ENCODE measurements at regions not wholly inside any gene's neighbourhood (a gene's known extent, or its start where the extent isn't known, plus 50 kb on each side); places are given as distances from the start of the nearest gene placed in this dataset.

- no peak for DNase-seq (ENCODE audit: low spot score)
These were observed 55.5 kb upstream of the SLC5A12 start for GRCh38 chr11:26777372-26777808.

GRCh38 chr11:26778000-26778757, 56.3 kb upstream of the SLC5A12 start:
- DNase-seq (ENCODE audit: low spot score) = no peak

- no peak for DNase-seq (ENCODE audit: low spot score)
These were observed 57.4 kb upstream of the SLC5A12 start for GRCh38 chr11:26779074-26779865.

GRCh38 chr11:26780376-26781085, 58.7 kb upstream of the SLC5A12 start:
- no peak for DNase-seq (ENCODE audit: low spot score)

- DNase-seq (ENCODE audit: low spot score) = no peak
These were observed 60.5 kb upstream of the SLC5A12 start for GRCh38 chr11:26782220-26782965.

GRCh38 chr11:26783997-26784396, 62.1 kb upstream of the SLC5A12 start:
- no peak for DNase-seq (ENCODE audit: low spot score)

DNA sequence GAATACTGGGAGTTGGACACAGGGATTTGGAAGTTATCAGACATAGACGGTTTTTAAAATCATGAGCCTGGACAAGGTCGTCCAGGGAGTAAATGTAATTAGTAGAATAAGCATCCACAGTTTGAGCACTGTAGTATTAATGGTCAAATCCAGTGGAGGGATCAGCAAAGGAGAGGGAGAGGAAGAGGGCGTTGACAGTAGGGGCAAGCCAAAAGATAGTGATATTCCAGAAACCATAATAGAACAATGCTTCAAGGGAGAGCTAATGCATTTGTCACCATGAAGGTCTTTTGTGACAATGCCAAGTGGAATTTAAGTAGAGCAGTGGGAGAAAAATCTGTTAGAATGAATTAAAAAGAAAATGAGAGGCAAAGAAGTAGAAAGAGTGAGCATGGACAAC, 68.9 kb upstream of the SLC5A12 start:
- DNase-seq (ENCODE audit: low spot score) = no peak

- DNase-seq (ENCODE audit: low spot score) = no peak
These were observed 71.1 kb upstream of the SLC5A12 start for GRCh38 chr11:26792941-26793340.

GRCh38 chr11:26793487-26793886, 71.6 kb upstream of the SLC5A12 start:
- DNase-seq (ENCODE audit: low spot score) = no peak

DNA sequence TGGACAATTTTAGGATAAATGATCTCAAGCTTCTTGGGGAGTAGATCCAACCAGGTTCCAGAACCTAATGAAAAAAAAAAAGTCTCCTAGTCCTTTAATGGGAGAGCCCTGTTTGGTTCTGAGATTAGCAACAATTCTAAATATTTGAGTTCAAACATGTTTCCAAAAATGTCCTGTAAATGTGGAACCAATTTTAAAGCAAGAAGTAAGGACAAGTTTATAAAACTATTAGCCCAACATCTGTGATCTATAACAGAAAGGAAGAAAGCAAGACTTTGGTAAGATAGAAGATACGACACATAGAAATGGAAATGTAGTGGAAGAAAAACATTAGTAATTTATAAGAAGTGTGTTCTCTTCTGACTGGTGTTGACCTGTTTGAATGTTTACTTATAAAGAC, 79.7 kb upstream of the SLC5A12 start:
- no peak for DNase-seq (ENCODE audit: low spot score)

GRCh38 chr11:26805001-26805400, 83.1 kb upstream of the SLC5A12 start:
- DNase-seq (ENCODE audit: low spot score) = no peak

- DNase-seq (ENCODE audit: low spot score) = no peak
These were observed 84.4 kb upstream of the SLC5A12 start for GRCh38 chr11:26806219-26806618.

DNA sequence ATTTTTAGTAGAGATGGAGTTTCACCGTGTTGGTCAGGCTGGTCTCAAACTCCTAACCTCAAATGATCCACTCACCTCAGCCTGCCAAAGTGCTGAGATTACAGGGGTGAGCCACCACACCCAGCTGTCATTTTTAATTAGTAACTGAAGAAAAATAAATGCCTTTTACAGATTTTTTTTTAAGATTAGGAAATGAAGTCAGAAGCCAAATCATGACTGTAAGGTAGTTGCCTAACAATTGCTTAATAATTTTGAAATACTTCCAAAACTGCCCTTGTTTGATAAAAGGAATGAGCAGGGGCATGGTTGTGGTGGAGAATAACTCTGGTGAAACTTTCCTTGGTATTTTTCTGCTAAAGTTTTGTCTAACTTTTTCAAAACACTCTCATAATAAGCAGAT, 98.9 kb upstream of the SLC5A12 start:
- DNase-seq (ENCODE audit: low spot score) = no peak

DNA sequence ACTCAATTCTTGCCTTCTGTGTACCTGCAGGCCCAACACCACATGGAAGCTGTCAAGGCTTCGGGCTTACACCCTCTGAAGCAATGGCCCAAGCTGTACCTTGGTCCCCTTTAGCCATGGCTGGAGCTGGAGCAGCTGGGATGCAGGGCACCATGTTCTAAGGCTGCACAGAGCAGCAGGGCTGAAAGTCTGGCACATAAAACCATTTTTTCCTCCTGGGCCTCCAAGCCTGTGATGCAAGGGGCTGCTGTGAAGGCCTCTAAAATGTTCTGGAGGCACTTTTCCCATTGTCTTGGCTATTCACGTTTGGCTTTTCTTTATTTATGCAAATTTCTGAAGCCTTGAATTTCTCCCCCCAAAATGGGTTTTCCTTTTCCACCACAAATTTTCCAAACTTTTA, 102.1 kb upstream of the SLC5A12 start:
- no peak for DNase-seq (ENCODE audit: low spot score)

DNA sequence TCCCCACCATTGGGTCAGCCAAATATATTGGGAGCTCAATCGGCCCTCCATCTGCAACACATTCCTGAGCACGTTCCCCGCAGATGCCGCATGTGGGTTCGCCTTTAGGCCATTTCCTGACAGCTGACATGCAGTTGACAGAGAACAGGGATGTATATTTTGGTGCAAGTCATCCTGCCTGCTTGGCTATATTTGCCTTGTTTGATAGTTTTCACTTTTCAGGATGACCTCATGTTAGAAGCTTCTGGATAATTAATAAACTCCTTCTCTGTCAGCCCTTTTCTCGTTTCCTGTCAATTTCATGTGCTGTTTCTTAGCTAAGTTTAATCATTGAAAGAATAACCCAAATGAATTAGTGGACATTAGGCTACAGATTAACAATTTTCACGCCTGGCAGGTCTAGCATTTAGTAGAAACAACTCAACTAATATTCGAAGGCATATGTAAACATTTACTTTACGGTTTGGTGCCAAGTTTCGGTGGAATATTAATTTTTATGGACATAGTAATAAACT, 105.8 kb upstream of the SLC5A12 start:
- peak; percentile 35 for DNase-seq (ENCODE audit: low spot score)

DNA sequence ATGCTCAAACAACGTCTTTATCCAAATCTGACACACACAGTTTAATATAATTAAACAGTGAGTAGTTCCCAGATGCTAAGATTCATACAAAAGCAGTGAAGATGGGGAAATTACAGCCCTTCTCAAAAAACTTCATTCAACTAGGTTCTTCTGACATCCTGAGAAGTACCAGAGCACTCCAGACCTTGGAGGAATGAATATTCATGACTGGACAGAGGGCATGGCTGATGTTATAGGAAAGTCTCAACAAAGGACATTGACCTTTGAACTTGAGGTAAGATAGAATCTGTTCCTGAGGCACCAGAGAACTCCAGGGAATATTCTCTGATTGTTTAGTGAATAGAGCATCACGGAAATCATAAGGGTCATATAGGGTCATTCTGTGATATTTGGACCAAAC, 106.4 kb upstream of the SLC5A12 start:
- DNase-seq (ENCODE audit: low spot score) = peak; percentile 20

DNA sequence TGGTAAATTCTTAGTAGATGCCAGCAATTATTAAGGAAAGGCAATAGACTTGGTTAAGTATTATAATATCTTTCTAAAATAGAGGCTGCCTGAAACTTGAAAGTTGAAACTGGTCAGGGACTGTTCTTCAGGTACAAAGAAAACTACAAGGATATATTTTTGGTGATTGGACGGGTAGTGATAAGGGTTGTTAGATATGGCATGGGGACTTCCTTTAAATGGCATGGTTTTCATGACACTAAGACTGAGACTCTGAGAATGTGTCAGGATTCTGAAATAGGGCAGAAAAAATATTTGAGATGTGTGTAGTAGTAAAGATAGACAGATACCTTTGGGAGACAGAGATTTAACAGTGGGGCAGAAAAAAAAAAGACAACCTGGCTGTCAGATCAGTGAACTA, 108.4 kb upstream of the SLC5A12 start:
- no peak for DNase-seq (ENCODE audit: low spot score)

DNA sequence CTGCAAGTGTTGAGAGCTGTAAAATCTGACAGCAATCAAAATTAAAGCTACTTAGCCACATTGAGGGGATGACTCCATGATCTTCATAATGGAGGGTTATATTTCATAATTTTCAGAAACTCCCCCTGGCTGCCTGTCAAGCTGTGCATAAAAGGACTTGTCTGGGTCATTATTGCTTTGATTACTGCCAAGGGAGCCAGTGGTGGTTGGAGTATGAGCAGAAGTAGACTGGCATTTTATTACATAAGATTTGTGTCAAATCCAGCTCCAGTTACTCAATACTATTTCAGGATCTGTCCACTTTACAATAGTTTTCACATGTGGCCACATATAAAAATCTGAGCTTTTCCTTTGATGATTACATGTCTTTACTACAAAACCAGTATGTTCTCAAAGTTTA, 108.9 kb upstream of the SLC5A12 start:
- DNase-seq (ENCODE audit: low spot score) = no peak

GRCh38 chr11:26834601-26835000, 112.7 kb upstream of the SLC5A12 start:
- no peak for DNase-seq (ENCODE audit: low spot score)

- no peak for DNase-seq (ENCODE audit: low spot score)
These were observed 113.8 kb upstream of the SLC5A12 start for GRCh38 chr11:26835611-26836010.

- no peak for DNase-seq (ENCODE audit: low spot score)
These were observed 115.3 kb upstream of the SLC5A12 start for GRCh38 chr11:26837154-26837553.
